ENCODE measurements at regions not wholly inside any gene's neighbourhood (a gene's known extent, or its start where the extent isn't known, plus 50 kb on each side); places are given as distances from the start of the nearest gene placed in this dataset.

- FAIRE-seq (no peak), DNase-seq (ENCODE audit: low read depth, low spot score) (no peak)
- Histone ChIP-seq H3K9me1 (replicated peaks; ENCODE audit: control insufficient read depth, extremely low read depth, insufficient read depth, low read length) (no peaks in the 10 kb centered on the region), H3K9me3 (replicated peaks; ENCODE audit: control insufficient read depth, insufficient read depth, low read length) (no peaks in the 10 kb centered on the region), H4K20me1 (replicated peaks; ENCODE audit: control insufficient read depth, extremely low read depth, insufficient read depth, low read length) (no peaks in the 10 kb centered on the region), H3K4me3 (replicated peaks in 1 of 3; ENCODE audit: insufficient read depth in 1 of 3, low read depth in 1 of 3, low read length in 3 of 3) (no peak overlapping the region), H3K27ac (ENCODE audit: insufficient read depth, low read depth, low read length) (no peak overlapping the region), H3K27me3 (ENCODE audit: control insufficient read depth in 2 of 2, insufficient read depth in 2 of 2, low read length in 2 of 2) (peaks cover 0 to 8% of the 10 kb centered on the region in 2 experiments), H3K4me2 (ENCODE audit: insufficient read depth, low read length) (no peak overlapping the region), H3K79me2 (ENCODE audit: control insufficient read depth, insufficient read depth, low read length) (no peaks in the 10 kb centered on the region), H3K4me1 (ENCODE audit: control insufficient read depth, extremely low read depth, insufficient read depth, low read length) (no peaks in the 10 kb centered on the region), H3K9ac (replicated peaks; ENCODE audit: extremely low read depth, insufficient read depth, low read length) (no peak overlapping the region), H3K36me3 (ENCODE audit: control insufficient read depth in 2 of 2, extremely low read depth in 1 of 2, insufficient read depth in 2 of 2, low read length in 2 of 2) (no peaks in the 10 kb centered on the region), H2AFZ (ENCODE audit: low read depth, low read length) (no peak overlapping the region)
- intact Hi-C loops (cut with micrococcal nuclease), result loop anchor here (10.0 kb wide), 1 partner anchor 82 kb away; no protein-coding TSS in a partner anchor
- BruUV-seq (replicated peaks), result no TSS peak
- POLR2A ChIA-PET, result no interaction called here
- dilution Hi-C loops (cut with MboI; ENCODE audit: extremely low pct_ligation_motif_present, low sequenced_read_pairs), result no loop called here
- TF ChIP-seq JUN (IDR thresholded peaks at IDR 0.05; ENCODE audit: borderline replicate concordance, insufficient read depth, insufficient read length, low read depth) (no peak), FOS (IDR thresholded peaks at IDR 0.05; ENCODE audit: borderline replicate concordance, insufficient read depth, low read length) (no peak), EZH2 (IDR thresholded peaks at IDR 0.05; ENCODE audit: borderline replicate concordance, low read depth, low read length, severe bottlenecking) (no peak), POLR2AphosphoS5 (IDR thresholded peaks at IDR 0.05; ENCODE audit: insufficient read depth, low read depth, low read length) (no peak), GATA2 (IDR thresholded peaks at IDR 0.05; ENCODE audit: insufficient read depth, insufficient read length, low read depth, low read length) (no peak), POLR2A (IDR thresholded peaks at IDR 0.05; ENCODE audit: low read depth, low read length) (no peak), CTCF (IDR thresholded peaks at IDR 0.05; ENCODE audit: extremely low read depth in 1 of 2, insufficient read depth in 1 of 2, low read depth in 1 of 2, low read length in 2 of 2) (no peak), MYC (IDR thresholded peaks at IDR 0.05; ENCODE audit: low read depth, low read length) (no peak), MAX (IDR thresholded peaks at IDR 0.05; ENCODE audit: insufficient read depth, insufficient read length) (no peak)
- CTCF ChIA-PET, result interaction anchor here (1.2 to 12.7 kb wide), 9 partner anchors 14 to 874 kb away, joined by 3 to 199 read pairs (median 6); no protein-coding TSS in a partner anchor
These were observed 171.8 kb upstream of the PROK2 start for GRCh38 chr3:71956716-71957115.

Data from endothelial cell of umbilical vein (primary cell).